Colonic mucosa (tissue), 4 donors: ENCODE measurements at regions not wholly inside any gene's neighbourhood (a gene's known extent, or its start where the extent isn't known, plus 50 kb on each side); places are given as distances from the start of the nearest gene placed in this dataset.
"Not testable (repeated sequence)": the region's sequence is repeated elsewhere in the genome, so short reads cannot be mapped to it uniquely, and the experiment has no call there.

Experiments
- DNase-seq: peaks from one replicate; pipeline ENCODE4 v3.0.0-alpha.2; 2020
- H3K27ac ChIP-seq: fragments of 200-600 bp; one replicate; pipeline ENCODE4 v1.8.0; 2021
- H3K27me3 ChIP-seq: fragments of 200-600 bp; one replicate; pipeline ENCODE4 v1.8.0; 2021
- H3K36me3 ChIP-seq: fragments of 200-600 bp; one replicate; pipeline ENCODE4 v1.8.0; 2021
- H3K4me1 ChIP-seq: fragments of 200-600 bp; one replicate; pipeline ENCODE4 v1.8.0; 2021; ENCODE audit warnings: mild to moderate bottlenecking
- H3K4me3 ChIP-seq: fragments of 200-600 bp; one replicate; pipeline ENCODE4 v1.8.0; 2021
- H3K9ac ChIP-seq, 2 donors: one replicate each; pipeline ENCODE4 v1.7.0; 2013; ENCODE audit warnings: control low read depth in 2 of 2, low read depth in 2 of 2, low read length in 2 of 2
- H3K9me3 ChIP-seq: fragments of 200-600 bp; one replicate; pipeline ENCODE4 v1.8.0; 2021
- CTCF ChIP-seq: fragments of 200-600 bp; IDR thresholded peaks from one replicate; pipeline ENCODE4 v1.8.0; 2022; ENCODE audit warnings: antibody characterized with exemption, mild to moderate bottlenecking
- intact Hi-C: fragments of 100-400 bp; cut with DNase I; formaldehyde crosslinking; loops from one replicate; pipeline ENCODE4 v1.14.1; 2022
- donor health status: healthy.
- donor health status: DM: no; HTN: no; CAD: no.
- donor health status: DM: no; HTN: no; CAD: no.

- H3K9ac ChIP-seq, intact Hi-C loops, H3K27ac ChIP-seq, H3K4me1 ChIP-seq, H3K36me3 ChIP-seq, DNase-seq, H3K9me3 ChIP-seq, H3K4me3 ChIP-seq, H3K27me3 ChIP-seq: not testable (repeated sequence)
Observed at GRCh38 chrX:107296184-107296583, 89.8 kb downstream of the DNAAF6 start.

- H3K4me1 ChIP-seq: no peaks in the 10 kb centered on the region
- intact Hi-C loops: no loop called here
- no peak for DNase-seq
- H3K27ac ChIP-seq: no peak overlapping the region
- H3K36me3 ChIP-seq: no peaks in the 10 kb centered on the region
- H3K9ac ChIP-seq: no peak overlapping the region
- no peaks in the 10 kb centered on the region for H3K9me3 ChIP-seq
- H3K4me3 ChIP-seq: no peak overlapping the region
- no peaks in the 10 kb centered on the region for H3K27me3 ChIP-seq
- TF ChIP-seq CTCF: no peak
Observed at GRCh38 chrX:107298276-107298675, 91.9 kb downstream of the DNAAF6 start.

- intact Hi-C loops: no loop called here
- TF ChIP-seq CTCF: no peak
Observed at GRCh38 chrX:107301253-107301652, 94.8 kb downstream of the DNAAF6 start.

GRCh38 chrX:107304141-107304540, 97.7 kb downstream of the DNAAF6 start:
- no peaks in the 10 kb centered on the region for H3K9me3 ChIP-seq
- intact Hi-C loops: no loop called here
- H3K4me1 ChIP-seq: no peaks in the 10 kb centered on the region
- H3K27me3 ChIP-seq: no peaks in the 10 kb centered on the region
- no peak for DNase-seq
- no peak for TF ChIP-seq CTCF
- no peak overlapping the region for H3K9ac ChIP-seq
- H3K4me3 ChIP-seq: no peak overlapping the region
- H3K36me3 ChIP-seq: no peaks in the 10 kb centered on the region
- no peak overlapping the region for H3K27ac ChIP-seq

More at GRCh38 chrX:107301253-107301652, 94.8 kb downstream of the DNAAF6 start:
- no peak overlapping the region for H3K27ac ChIP-seq
- no peaks in the 10 kb centered on the region for H3K36me3 ChIP-seq
- H3K4me1 ChIP-seq: no peaks in the 10 kb centered on the region
- H3K9ac ChIP-seq: no peak overlapping the region
- no peaks in the 10 kb centered on the region for H3K27me3 ChIP-seq
- H3K4me3 ChIP-seq: no peak overlapping the region
- DNase-seq: no peak
- no peaks in the 10 kb centered on the region for H3K9me3 ChIP-seq

GRCh38 chrX:107323786-107324492, 117.5 kb downstream of the DNAAF6 start:
- no peaks in the 10 kb centered on the region for H3K36me3 ChIP-seq
- intact Hi-C loops: no loop called here
- no peak for TF ChIP-seq CTCF
- no peak overlapping the region for H3K4me3 ChIP-seq
- H3K4me1 ChIP-seq: no peaks in the 10 kb centered on the region
- H3K27me3 ChIP-seq: peaks cover 10% of the 10 kb centered on the region
- no peak overlapping the region for H3K27ac ChIP-seq
- H3K9ac ChIP-seq: no peak overlapping the region
- DNase-seq: no peak
- H3K9me3 ChIP-seq: no peaks in the 10 kb centered on the region

- TF ChIP-seq CTCF: no peak
- peak; percentile 22 for DNase-seq
- H3K4me1 ChIP-seq: no peaks in the 10 kb centered on the region
- H3K9ac ChIP-seq: no peak overlapping the region
- no peaks in the 10 kb centered on the region for H3K36me3 ChIP-seq
- peaks cover 10% of the 10 kb centered on the region for H3K27me3 ChIP-seq
- H3K9me3 ChIP-seq: no peaks in the 10 kb centered on the region
- no peak overlapping the region for H3K27ac ChIP-seq
- H3K4me3 ChIP-seq: no peak overlapping the region
- intact Hi-C loops: no loop called here
Observed at GRCh38 chrX:107324493-107325310, 118.3 kb downstream of the DNAAF6 start.
